GM21515 (cell line): ENCODE measurements at regions not wholly inside any gene's neighbourhood (a gene's known extent, or its start where the extent isn't known, plus 50 kb on each side); places are given as distances from the start of the nearest gene placed in this dataset.

ENCODE experiments used
- ATAC-seq: cut with Tn5 transposase; IDR thresholded peaks from one replicate; pipeline ENCODE4 v1.9.1; 2021; ENCODE audit not compliant: unreplicated experiment

DNA sequence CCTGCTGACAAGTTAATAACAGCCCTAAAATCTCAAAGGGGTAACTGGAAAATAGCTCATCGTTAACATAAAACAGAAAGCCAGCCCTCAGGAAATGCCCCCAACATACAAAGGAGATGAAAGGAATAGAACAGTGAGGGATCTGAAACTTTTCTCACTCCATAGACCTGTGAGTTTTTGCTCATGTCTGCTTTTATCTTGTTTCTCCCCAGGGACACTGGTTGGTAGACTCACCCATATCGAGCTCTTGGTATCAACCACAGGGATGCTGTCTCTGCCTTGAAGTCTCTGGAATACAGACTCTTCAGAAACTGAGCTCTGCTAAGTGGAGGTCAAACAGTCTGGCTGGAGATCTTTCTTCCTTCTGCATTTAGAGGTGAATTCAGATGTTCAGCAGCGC is 77.4 kb upstream of the CAMK1G start:
- ATAC-seq, result no peak

DNA sequence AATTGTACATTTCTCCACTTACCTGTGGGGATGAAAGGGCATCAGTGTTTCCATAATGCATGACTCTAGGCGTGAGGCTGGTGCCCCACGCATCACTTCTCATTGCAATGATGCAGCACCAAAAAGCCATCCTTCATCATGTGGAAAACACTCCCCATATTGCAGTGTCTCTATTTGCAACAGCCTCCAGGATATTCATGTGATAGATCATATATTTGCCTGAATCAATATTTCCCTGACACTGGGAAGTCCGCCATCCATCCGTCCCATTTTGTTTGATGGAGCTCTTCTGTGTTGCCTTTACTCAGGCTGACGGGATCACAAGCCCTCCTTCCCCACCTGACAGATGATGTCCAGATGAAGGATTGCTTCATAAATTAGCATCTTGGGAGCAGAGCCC is 74.5 kb upstream of the CAMK1G start:
- no peak for ATAC-seq

DNA sequence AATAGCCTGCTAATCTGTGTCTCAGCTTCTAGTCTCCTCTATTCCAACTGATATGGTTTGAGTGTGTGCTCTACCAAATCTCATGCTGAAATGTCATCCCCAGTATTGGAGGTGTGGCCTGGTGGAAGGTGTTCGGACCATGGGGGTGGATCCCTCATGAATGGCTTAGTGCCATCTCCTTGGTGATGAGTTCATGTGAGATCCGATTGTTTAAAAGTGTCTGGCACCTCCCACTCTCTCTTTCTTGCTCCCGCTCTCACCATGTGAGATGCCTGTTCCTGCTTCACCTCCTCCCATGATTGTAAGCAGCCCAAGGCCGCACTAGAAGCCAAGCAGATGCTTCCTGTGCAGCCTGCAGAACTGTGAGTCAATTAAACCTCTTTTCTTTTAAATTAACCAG is 73.5 kb upstream of the CAMK1G start:
- no peak for ATAC-seq

DNA sequence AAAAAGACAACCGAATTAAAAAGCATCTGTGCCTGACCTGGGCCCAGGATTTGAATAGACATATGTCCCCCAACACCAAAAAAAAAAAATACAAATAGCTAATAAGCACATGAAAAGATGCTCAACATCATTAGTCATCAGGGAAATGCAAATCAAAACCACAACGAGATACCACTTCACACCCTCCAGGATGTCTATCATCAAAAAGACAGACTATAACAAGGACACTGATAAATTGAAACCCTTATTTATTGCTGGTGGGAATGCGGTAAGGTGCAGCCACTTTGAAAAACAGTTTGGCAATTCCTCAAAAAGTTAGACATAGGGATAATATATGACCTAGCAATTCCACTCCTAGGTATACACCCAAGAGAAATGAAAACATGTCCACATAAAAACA is 72.3 kb upstream of the CAMK1G start:
- no peak for ATAC-seq

DNA sequence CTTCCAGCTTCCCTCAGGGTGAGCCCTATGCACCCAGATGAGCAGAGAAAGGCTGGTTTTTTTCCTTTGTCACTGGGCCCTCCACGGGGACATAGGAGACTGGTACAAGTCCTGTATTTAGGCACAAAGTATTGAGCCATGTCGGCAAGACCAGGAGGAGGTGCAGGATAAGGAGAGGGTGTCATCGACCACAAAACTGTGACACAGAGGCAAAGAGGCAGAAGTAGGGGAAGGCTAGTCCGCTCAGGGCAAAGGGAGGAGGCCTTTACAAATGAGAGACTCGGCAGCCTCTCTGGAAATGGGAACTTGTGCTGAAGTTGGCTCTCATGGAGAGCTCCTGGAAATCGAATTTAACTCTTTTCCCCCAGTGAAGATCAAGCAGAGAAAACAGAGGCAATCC is 70.7 kb upstream of the CAMK1G start:
- ATAC-seq, result no peak

DNA sequence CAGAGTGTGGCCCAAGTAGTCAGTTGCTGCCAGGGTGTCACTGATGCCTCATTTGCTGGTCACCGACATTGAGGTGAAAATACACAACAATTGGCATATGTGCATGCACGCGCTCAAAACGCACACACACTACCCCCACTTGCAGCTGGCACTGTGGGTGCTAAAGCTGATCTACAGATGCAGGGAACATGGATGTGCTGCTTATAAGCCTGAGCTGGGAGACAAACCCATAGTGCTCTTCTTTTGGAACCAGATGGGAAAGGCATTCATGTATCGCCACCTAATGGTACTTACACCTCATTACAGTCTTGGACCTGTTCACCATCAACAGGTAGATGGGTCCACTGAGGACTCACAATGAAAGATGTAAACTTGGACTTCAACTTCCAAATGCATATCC is 70.3 kb upstream of the CAMK1G start:
- ATAC-seq, result no peak

DNA sequence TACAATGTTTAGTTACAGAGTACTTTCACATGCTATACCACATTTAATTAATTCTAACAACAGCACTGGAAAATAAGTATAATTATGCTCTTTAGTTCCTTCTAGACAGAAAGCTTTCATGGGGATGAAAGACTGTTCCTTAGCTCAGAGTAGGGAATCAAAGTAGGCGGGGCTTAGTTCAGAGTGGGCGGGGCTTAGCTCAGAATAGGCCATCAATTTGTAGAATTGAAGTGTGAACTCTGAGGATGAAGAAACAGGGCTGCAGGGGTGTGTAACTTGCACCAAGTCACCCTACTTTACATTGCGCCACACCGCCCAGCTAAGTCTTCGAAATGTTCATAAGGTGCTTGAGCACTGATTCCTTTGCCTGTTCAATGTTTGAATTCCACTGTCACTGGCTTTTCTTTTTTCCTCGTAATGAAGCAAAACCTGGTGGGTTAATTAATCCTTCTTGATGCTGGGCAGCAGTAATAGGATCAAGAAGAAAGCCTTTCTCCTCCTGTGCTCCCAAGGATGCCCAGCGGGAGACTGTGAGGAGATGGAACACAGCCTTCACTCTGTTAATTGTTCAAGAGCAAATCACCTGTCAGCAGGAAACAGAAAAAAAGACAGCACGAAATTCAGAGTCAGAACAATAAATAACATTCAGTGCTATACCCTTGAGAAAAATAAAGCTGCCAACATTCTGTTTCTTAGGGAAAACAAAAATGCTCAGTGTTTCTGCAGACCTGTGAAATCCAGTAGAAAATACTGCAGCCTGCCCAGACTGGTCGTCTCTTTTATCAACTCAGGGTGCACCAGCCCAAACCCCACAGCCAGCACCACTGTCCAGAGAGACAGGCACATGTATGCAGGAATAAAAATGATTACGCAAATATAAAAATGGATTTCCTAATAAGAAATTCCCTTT is 66.5 kb upstream of the CAMK1G start:
- no peak for ATAC-seq

DNA sequence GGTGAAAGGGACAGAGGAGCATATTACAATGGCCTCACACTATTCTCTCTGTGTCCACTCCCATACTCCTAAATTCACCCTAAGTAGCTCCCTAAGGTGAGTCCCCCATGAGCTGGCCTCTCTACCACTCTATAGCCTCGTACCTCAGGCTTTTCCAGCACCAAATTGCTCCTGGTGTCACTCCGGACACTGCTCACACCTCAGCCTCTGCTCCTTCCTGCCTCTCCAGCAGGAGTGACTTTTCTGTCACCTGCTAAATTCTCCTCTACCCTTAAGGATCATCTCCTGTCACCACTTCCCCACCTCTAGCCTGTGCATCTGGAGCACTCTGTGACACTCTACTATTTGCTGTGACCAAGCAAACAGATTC is 65.8 kb upstream of the CAMK1G start:
- ATAC-seq, result no peak

DNA sequence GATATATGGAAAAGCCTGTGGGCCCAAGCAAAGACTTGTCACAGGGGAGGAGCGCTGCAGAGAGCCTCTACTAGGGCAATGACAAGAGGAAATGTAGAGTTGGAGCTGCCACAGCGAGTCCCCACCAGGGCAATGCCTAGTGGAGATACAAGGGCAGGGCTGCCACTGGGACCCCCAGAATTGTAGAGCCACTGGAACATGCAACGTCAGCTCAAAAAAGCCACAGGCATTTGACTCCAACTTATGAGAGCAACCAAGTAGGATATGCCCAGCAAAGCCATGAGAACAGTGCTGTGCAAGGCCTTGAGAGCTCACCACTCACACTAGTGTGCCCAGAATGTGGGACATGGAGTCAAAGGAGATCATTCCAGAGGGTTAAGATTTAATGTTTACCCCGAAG is 63.7 kb upstream of the CAMK1G start:
- no peak for ATAC-seq

DNA sequence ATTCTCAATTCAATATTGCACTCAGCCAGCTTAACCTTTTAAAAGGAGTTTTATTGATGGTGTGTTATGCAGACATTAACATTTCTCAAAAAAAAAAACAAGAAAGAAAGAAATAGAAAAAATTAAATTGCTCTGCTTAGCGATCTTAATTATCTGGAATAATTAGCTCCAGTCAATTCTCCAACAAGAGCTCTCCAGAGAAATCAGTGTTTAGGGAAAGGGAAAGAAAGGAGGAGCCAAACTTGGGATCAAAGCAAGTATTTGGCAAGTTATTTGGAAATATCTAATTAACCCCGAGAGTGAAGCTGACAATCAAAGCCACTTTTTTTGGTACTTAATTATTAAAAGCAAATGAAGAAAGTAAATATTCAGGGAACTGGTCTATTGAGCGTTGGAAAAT is 60.7 kb upstream of the CAMK1G start:
- ATAC-seq, result no peak

DNA sequence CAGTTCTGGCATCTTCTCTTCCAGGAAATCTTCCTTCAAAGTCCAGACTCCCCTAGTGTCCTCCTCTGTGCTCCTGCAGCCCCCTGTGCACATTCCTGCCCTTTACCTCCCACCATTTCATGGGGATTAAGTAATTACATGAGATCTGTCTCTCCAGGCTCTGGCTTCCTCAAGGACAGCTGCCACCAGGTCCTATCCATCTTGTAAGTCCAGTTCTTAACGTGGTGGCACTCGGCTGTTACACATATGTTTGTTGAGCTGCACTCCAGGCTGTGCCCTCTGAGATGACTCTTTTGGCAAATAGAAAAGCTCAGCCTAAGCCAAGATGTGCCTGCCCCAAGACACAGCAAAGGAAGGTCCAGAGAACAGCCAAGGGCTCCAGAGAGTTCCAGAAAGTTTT is 57.4 kb upstream of the CAMK1G start:
- ATAC-seq, result no peak

DNA sequence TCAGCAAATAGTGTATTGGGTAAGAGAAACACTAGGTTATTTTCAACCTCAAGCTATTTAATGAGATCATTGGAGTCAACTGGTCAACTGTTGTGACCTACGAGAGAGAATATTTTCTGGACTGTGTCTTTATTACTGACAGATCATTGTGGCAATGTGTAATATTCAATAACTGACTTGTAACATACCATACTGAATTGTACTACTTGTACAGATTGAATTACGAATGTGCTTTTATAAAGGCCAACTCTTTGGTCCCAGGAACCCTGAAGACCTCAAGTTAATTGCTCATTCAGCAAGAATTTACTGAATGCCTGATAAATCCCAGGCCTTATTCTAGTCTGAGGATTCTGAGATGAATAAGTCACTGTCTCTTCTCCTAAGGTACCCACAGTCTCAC is 56.1 kb upstream of the CAMK1G start:
- ATAC-seq, result no peak

DNA sequence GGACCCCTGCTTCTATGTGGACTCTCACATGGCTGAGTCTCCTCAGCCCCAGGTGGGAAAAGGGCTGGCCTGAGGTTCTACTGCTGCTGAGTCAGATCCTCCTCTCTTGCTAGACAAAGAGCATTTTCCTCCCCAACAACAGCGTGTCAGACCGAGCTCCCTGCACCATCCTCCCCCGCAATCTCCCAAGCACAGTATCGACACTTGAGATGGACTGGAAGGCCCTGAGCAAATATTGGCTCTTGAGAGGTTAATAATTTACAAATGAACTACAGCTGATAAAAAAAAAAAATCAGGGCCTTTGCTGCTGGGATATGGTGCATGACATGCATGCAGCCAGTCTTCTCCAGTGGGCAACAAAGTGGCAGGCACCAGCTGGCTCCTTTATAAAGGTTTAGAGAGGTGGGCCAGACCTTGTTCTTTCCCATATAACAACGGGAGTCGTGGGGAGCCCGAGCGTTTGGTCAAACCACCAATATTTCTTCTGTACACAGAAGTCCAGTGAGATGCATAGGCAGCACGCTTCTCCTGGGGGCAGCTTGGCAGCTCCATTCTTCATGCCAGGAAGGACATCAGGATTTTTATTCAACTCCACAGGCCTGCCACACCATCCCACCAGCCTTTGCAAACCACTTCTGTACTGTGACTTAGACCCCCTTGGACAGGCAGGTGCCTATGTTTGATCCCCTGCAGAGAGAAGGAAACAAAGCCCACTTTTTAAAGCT is 55.4 kb upstream of the CAMK1G start:
- no peak for ATAC-seq

DNA sequence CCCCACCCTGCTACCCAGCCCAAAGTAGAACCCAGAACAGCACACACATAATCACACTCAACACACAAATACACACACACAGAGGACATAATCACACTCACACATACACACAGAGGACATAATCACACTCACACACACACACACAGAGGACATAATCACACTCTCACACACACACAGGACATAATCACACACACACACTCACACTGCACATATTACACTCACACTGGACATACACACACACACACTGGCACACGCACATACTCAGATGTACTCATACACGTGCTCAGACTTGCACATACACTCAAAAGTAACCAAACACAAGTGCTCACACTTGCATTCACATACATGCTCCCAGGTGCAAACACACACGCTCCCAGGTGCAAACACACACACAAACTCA is 54.3 kb upstream of the CAMK1G start:
- ATAC-seq, result no peak

DNA sequence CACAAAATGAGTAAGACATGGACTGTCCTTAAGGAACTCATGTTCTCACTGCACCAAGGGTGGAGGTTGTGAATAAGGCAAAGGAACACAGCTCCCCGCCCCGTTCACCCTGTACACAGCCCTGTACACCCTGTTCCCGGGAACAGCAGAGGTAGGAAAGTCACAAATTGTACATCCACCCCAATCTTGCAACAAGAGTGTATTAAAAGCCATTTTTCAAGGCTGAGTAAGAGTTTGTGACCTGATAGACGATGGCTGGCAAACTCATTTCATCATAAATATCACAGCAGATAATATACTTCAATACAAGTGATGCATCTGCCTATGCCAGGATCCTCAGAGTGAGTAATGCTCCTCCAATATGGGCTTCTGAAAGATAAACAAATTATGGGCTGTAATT is 52.5 kb upstream of the CAMK1G start:
- no peak for ATAC-seq

DNA sequence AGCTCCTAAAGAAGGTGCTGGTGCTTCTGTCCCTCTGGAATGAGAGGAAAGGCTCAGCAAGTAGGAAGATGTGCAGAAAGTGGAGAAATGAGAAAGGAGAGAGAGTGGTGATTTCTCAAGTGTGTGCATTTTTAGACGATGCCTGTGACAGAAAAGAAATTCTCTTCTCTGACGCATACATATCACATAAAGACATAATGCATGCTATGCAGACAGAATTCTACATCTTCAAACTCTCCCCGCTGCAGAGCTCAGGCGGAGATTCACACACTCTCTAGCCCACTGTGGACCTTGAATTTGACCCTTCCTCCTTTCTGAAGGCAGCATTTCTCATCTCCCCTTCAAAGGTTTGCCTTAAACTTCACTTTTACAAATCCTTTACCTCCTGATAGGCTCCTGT is 52.0 kb upstream of the CAMK1G start:
- no peak for ATAC-seq
